ENCODE measurements at regions not wholly inside any gene's neighbourhood (a gene's known extent, or its start where the extent isn't known, plus 50 kb on each side); places are given as distances from the start of the nearest gene placed in this dataset.
"Not testable (repeated sequence)": the region's sequence is repeated elsewhere in the genome, so short reads cannot be mapped to it uniquely, and the experiment has no call there.

DNA sequence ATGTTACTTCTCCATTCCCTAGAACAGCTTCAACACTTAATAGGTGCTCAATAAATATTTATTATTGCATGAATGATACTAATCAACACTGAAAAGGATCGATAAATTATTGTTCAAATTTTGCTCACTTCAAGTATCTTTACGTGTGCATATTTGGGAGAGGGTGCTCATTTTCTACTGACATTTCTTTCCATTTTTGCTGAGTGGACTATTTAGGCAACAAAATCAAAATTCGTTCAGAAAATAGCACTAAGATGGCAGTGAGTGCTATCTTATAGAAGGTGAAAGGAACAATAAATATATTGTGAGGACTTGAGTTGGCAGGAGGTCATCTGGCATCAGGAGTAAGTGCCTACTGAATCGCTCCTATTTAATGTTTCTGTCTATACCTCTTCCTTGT lies 501.9 kb upstream of the IRAK1BP1 start:
- H3K36me3 ChIP-seq (ENCODE audit: control insufficient read depth in 2 of 3, insufficient read depth in 3 of 3, low read length in 3 of 3) = no peaks in the 10 kb centered on the region
- no peak overlapping the region for H3K4me3 Mint-ChIP-seq

DNA sequence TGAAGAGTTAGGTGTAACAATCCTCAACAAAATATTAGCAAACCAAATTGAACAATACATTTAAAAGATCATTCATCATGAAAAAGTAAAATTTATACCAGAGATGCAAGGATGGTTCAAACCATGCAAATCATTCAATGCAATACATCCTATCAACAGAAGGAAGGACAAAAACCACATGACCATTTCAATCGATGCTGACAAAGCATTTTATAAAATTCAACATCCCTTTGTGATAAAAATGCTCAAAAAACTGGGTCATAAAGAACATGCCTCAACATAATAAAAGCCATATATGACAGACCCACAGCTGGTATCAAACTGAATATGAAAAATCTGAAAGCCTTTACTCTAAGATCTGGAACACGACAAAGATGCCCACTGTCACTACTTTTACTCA lies 490.3 kb upstream of the IRAK1BP1 start:
- Mint-ChIP-seq H3K4me3 (no peak overlapping the region), H3K27me3 (no peaks in the 10 kb centered on the region), H3K27ac (no peak overlapping the region), H3K36me3 (no peaks in the 10 kb centered on the region), H3K9me3 (peaks cover 1 to 48% (median 17%) of the 10 kb centered on the region in 11 donors), H3K4me1 (no peaks in the 10 kb centered on the region)
- ATAC-seq = no peak
- Histone ChIP-seq H3K27me3 (ENCODE audit: control insufficient read depth in 2 of 2, insufficient read depth in 2 of 2, low read length in 2 of 2) (no peaks in the 10 kb centered on the region), H3K9me3 (ENCODE audit: control insufficient read depth in 2 of 3, low read length in 3 of 3) (peaks cover 0 to 3% (median 0%) of the 10 kb centered on the region in 3 experiments), H3K36me3 (ENCODE audit: control insufficient read depth in 2 of 3, insufficient read depth in 3 of 3, low read length in 3 of 3) (no peaks in the 10 kb centered on the region), H3K4me1 (ENCODE audit: control insufficient read depth in 2 of 2, insufficient read depth in 2 of 2, low read length in 2 of 2) (no peaks in the 10 kb centered on the region), H3K4me3 (ENCODE audit: low read length) (no peak overlapping the region), H3K27ac (ENCODE audit: low read depth, low read length) (no peak overlapping the region)
- ChIA-PET POLR2A (interaction anchor here (0.6 kb wide), 1 partner anchor 73 kb away, joined by 3 read pairs; no protein-coding TSS in a partner anchor), CTCF (no interaction called here)
- DNase-seq = no peak
- intact Hi-C loops (cut with micrococcal nuclease) = no loop called here

More for the DNA sequence above, 501.9 kb upstream of the IRAK1BP1 start:
- Histone ChIP-seq H3K27ac (ENCODE audit: low read depth, low read length) (no peak overlapping the region), H3K4me3 (ENCODE audit: low read length) (no peak overlapping the region), H3K4me1 (ENCODE audit: control insufficient read depth in 2 of 2, insufficient read depth in 2 of 2, low read length in 2 of 2) (no peaks in the 10 kb centered on the region), H3K9me3 (ENCODE audit: control insufficient read depth in 2 of 3, low read length in 3 of 3) (no peaks in the 10 kb centered on the region), H3K27me3 (ENCODE audit: control insufficient read depth in 2 of 2, insufficient read depth in 2 of 2, low read length in 2 of 2) (no peaks in the 10 kb centered on the region)
- intact Hi-C loops (cut with micrococcal nuclease) = no loop called here
- peaks cover 0 to 20% (median 0%) of the 10 kb centered on the region in 11 donors for H3K9me3 Mint-ChIP-seq
- H3K27ac Mint-ChIP-seq = no peak overlapping the region
- ChIA-PET CTCF (no interaction called here), POLR2A (no interaction called here)
- no peaks in the 10 kb centered on the region for H3K4me1 Mint-ChIP-seq
- no peaks in the 10 kb centered on the region for H3K27me3 Mint-ChIP-seq
- no peaks in the 10 kb centered on the region for H3K36me3 Mint-ChIP-seq
- ATAC-seq = no peak
- DNase-seq = no peak

DNA sequence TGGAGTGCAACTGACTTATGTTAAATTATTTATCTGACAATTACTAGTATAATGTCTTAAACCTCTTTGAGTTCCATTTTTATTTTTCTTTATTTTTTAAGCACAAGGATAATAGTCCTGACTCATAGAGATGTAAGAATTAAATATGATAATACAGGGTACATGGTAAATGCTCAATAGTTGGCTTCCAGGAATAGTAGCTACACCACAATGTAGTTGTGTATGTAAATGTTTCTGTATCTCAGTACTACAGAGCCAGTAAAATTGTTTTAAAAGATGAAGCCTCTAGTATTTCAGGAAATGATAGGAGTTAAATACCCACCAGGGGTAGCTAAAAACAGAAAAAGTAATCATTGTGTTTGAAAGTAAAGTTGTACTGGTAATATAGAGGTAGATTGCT lies 487.4 kb upstream of the IRAK1BP1 start:
- DNase-seq (no peak), ATAC-seq (no peak)
- intact Hi-C loops (cut with micrococcal nuclease) = no loop called here
- no peaks in the 10 kb centered on the region for H3K27me3 Mint-ChIP-seq
- no peak overlapping the region for H3K4me3 Mint-ChIP-seq
- Histone ChIP-seq H3K27ac (ENCODE audit: low read depth, low read length) (no peak overlapping the region), H3K36me3 (ENCODE audit: control insufficient read depth in 2 of 3, insufficient read depth in 3 of 3, low read length in 3 of 3) (no peaks in the 10 kb centered on the region), H3K4me1 (ENCODE audit: control insufficient read depth in 2 of 2, insufficient read depth in 2 of 2, low read length in 2 of 2) (no peaks in the 10 kb centered on the region), H3K4me3 (ENCODE audit: low read length) (no peak overlapping the region), H3K9me3 (ENCODE audit: control insufficient read depth in 2 of 3, low read length in 3 of 3) (no peaks in the 10 kb centered on the region), H3K27me3 (ENCODE audit: control insufficient read depth in 2 of 2, insufficient read depth in 2 of 2, low read length in 2 of 2) (no peaks in the 10 kb centered on the region)
- POLR2A ChIA-PET = no interaction called here
- H3K4me1 Mint-ChIP-seq = no peaks in the 10 kb centered on the region
- H3K9me3 Mint-ChIP-seq = peaks cover 1 to 40% (median 15%) of the 10 kb centered on the region in 11 donors
- H3K27ac Mint-ChIP-seq = no peak overlapping the region
- H3K36me3 Mint-ChIP-seq = no peaks in the 10 kb centered on the region
- CTCF ChIA-PET = no interaction called here

DNA sequence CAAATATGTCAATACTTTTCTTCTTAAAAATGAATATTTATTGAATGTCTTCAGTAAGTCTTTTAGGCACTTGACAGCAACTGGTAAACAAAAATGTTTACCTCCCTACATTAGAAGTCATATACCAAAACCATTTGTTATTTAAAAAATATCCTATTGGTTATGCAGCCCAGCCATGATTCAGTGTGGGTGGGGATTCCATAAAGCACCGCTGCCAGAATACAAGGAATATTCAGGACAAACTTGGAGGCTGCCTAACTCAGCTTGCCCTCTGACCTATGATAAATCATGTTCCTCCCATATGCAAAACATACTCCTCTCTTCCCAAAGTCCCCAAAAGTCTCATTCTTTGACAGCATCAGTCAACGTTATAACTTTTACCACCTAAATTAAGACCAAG lies 486.8 kb upstream of the IRAK1BP1 start:
- H3K27ac Mint-ChIP-seq = no peak overlapping the region
- Histone ChIP-seq H3K4me3 (ENCODE audit: low read length) (no peak overlapping the region), H3K9me3 (ENCODE audit: control insufficient read depth in 2 of 3, low read length in 3 of 3) (no peaks in the 10 kb centered on the region), H3K4me1 (ENCODE audit: control insufficient read depth in 2 of 2, insufficient read depth in 2 of 2, low read length in 2 of 2) (no peaks in the 10 kb centered on the region), H3K27ac (ENCODE audit: low read depth, low read length) (no peak overlapping the region), H3K27me3 (ENCODE audit: control insufficient read depth in 2 of 2, insufficient read depth in 2 of 2, low read length in 2 of 2) (no peaks in the 10 kb centered on the region), H3K36me3 (ENCODE audit: control insufficient read depth in 2 of 3, insufficient read depth in 3 of 3, low read length in 3 of 3) (no peaks in the 10 kb centered on the region)
- H3K27me3 Mint-ChIP-seq = no peaks in the 10 kb centered on the region
- H3K9me3 Mint-ChIP-seq = peaks cover 1 to 41% (median 17%) of the 10 kb centered on the region in 11 donors
- H3K4me3 Mint-ChIP-seq = no peak overlapping the region
- H3K36me3 Mint-ChIP-seq = peaks cover 0 to 4% (median 0%) of the 10 kb centered on the region in 5 donors
- ChIA-PET CTCF (no interaction called here), POLR2A (no interaction called here)
- DNase-seq (no peak), ATAC-seq (no peak)
- intact Hi-C loops (cut with micrococcal nuclease) = no loop called here
- H3K4me1 Mint-ChIP-seq = no peaks in the 10 kb centered on the region

DNA sequence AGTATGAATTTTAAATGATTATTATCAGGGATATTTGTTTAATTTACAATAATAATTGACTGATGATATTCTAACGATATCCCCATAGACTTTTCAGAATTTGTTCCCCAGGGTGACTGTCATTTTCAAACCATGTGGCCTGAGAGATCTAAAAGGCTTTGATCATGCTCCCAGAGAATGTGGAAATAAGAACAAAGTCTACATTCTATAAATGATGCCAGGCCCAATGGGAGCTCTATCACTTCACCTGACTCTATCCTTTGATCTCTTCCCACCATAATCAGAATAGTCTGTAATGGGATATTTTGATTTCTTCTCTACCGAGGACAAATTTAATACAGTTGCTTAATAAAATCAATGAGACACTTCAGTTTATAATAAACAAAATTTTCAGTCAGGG lies 483.4 kb upstream of the IRAK1BP1 start:
- ATAC-seq = no peak
- Histone ChIP-seq H3K27ac (ENCODE audit: low read depth, low read length) (no peak overlapping the region), H3K4me3 (ENCODE audit: low read length) (no peak overlapping the region), H3K4me1 (ENCODE audit: control insufficient read depth in 2 of 2, insufficient read depth in 2 of 2, low read length in 2 of 2) (no peaks in the 10 kb centered on the region), H3K36me3 (ENCODE audit: control insufficient read depth in 2 of 3, insufficient read depth in 3 of 3, low read length in 3 of 3) (no peaks in the 10 kb centered on the region), H3K9me3 (ENCODE audit: control insufficient read depth in 2 of 3, low read length in 3 of 3) (peaks cover 0 to 9% (median 0%) of the 10 kb centered on the region in 3 experiments), H3K27me3 (ENCODE audit: control insufficient read depth in 2 of 2, insufficient read depth in 2 of 2, low read length in 2 of 2) (no peaks in the 10 kb centered on the region)
- POLR2A ChIA-PET = no interaction called here
- Mint-ChIP-seq H3K27ac (no peak overlapping the region), H3K4me1 (no peaks in the 10 kb centered on the region), H3K27me3 (no peaks in the 10 kb centered on the region), H3K9me3 (peaks cover 3 to 41% (median 20%) of the 10 kb centered on the region in 11 donors), H3K4me3 (no peak overlapping the region), H3K36me3 (peaks cover 0 to 6% (median 0%) of the 10 kb centered on the region in 5 donors)
- intact Hi-C loops (cut with micrococcal nuclease) = no loop called here
- CTCF ChIA-PET = no interaction called here
- no peak for DNase-seq

DNA sequence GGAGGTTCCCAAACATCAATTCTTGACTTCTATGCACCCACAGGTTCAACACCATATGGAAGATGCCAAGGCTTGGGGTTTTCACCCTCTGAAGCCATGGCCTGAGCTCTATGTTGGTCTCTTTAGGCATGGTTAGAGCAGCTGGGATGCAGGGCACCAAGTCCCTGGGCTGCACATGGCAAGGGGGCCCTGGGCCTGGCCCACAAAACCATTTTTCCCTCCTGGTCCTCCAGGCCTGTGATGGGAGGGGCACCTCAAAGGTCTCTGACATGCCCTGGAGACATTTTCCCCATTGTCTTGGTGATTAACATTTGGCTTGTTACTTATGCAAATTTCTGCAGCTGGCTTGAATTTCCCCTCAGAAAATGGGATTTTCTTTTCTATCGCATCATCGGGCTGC lies 480.5 kb upstream of the IRAK1BP1 start:
- intact Hi-C loops (cut with micrococcal nuclease) = not testable (repeated sequence)

DNA sequence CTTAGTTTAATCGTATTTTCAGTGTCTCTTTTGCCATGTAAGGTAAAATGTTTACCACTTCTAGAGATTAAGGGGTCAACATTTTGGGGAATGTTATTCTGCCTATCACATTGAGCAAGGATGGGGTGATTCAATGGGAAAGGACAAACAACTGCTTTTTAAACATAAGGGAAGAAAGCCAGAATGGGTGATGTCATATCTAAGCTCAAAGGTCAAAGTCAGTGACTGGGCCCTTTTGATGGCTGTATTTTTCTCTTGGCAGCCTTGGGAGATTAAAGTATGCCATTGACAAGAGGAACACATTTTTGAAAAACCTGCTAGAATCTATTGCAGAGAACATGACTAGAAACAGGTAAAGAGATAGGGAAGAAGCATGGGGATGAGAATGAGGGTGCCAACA lies 477.3 kb upstream of the IRAK1BP1 start:
- ChIA-PET CTCF (no interaction called here), POLR2A (no interaction called here)
- no peaks in the 10 kb centered on the region for H3K36me3 ChIP-seq (ENCODE audit: control insufficient read depth in 2 of 3, insufficient read depth in 3 of 3, low read length in 3 of 3)
- H3K36me3 Mint-ChIP-seq = peaks cover 0 to 11% (median 0%) of the 10 kb centered on the region in 5 donors
- ATAC-seq = no peak
- peaks cover 0 to 9% (median 0%) of the 10 kb centered on the region in 3 experiments for H3K9me3 ChIP-seq (ENCODE audit: control insufficient read depth in 2 of 3, low read length in 3 of 3)
- intact Hi-C loops (cut with micrococcal nuclease) = no loop called here
- no peaks in the 10 kb centered on the region for H3K4me1 Mint-ChIP-seq
- no peaks in the 10 kb centered on the region for H3K4me1 ChIP-seq (ENCODE audit: control insufficient read depth in 2 of 2, insufficient read depth in 2 of 2, low read length in 2 of 2)
- peaks cover 5 to 45% (median 22%) of the 10 kb centered on the region in 11 donors for H3K9me3 Mint-ChIP-seq
- H3K27ac ChIP-seq (ENCODE audit: low read depth, low read length) = no peak overlapping the region
- H3K27ac Mint-ChIP-seq = no peak overlapping the region
- no peak overlapping the region for H3K4me3 Mint-ChIP-seq
- H3K27me3 Mint-ChIP-seq = no peaks in the 10 kb centered on the region
- no peaks in the 10 kb centered on the region for H3K27me3 ChIP-seq (ENCODE audit: control insufficient read depth in 2 of 2, insufficient read depth in 2 of 2, low read length in 2 of 2)
- H3K4me3 ChIP-seq (ENCODE audit: low read length) = no peak overlapping the region
- no peak for DNase-seq

More for the DNA sequence above, 480.5 kb upstream of the IRAK1BP1 start:
- ATAC-seq; CTCF ChIA-PET; H3K27ac ChIP-seq (ENCODE audit: low read depth, low read length); H3K27me3 ChIP-seq (ENCODE audit: control insufficient read depth in 2 of 2, insufficient read depth in 2 of 2, low read length in 2 of 2); H3K4me1 ChIP-seq (ENCODE audit: control insufficient read depth in 2 of 2, insufficient read depth in 2 of 2, low read length in 2 of 2); H3K27ac Mint-ChIP-seq; H3K4me3 ChIP-seq (ENCODE audit: low read length); H3K9me3 ChIP-seq (ENCODE audit: control insufficient read depth in 2 of 3, low read length in 3 of 3); H3K4me1 Mint-ChIP-seq; H3K27me3 Mint-ChIP-seq; DNase-seq; H3K36me3 ChIP-seq (ENCODE audit: control insufficient read depth in 2 of 3, insufficient read depth in 3 of 3, low read length in 3 of 3); H3K4me3 Mint-ChIP-seq: not testable (repeated sequence)
- POLR2A ChIA-PET = interaction anchor here (0.6 kb wide), 1 partner anchor 10 kb away, joined by 3 read pairs; no protein-coding TSS in a partner anchor
- Mint-ChIP-seq H3K36me3 (peaks cover 0 to 11% (median 0%) of the 10 kb centered on the region in 5 donors), H3K9me3 (peaks cover 5 to 49% (median 22%) of the 10 kb centered on the region in 11 donors)

Data from naive thymus-derived CD4-positive, alpha-beta T cell (primary cell).